ENCODE measurements at regions not wholly inside any gene's neighbourhood (a gene's known extent, or its start where the extent isn't known, plus 50 kb on each side); places are given as distances from the start of the nearest gene placed in this dataset.

- DNase-seq (ENCODE audit: low read depth) = peak; percentile 35
Measured at GRCh38 chr10:44301781-44302355, 83.0 kb downstream of the CXCL12 start.

GRCh38 chr10:44300666-44301649, 83.9 kb downstream of the CXCL12 start:
- peak; percentile 100 for DNase-seq (ENCODE audit: low read depth)

- no peak for DNase-seq (ENCODE audit: low read depth)
Measured at GRCh38 chr10:44298713-44299112, 86.2 kb downstream of the CXCL12 start.

- no peak for DNase-seq (ENCODE audit: low read depth)
Measured at GRCh38 chr10:44297963-44298362, 86.9 kb downstream of the CXCL12 start.

GRCh38 chr10:44295644-44296241, 89.2 kb downstream of the CXCL12 start:
- DNase-seq (ENCODE audit: low read depth) = peak; percentile 38

- DNase-seq (ENCODE audit: low read depth) = no peak
Measured at GRCh38 chr10:44294726-44295412, 90.0 kb downstream of the CXCL12 start.

- peak; percentile 43 for DNase-seq (ENCODE audit: low read depth)
Measured at GRCh38 chr10:44293842-44294241, 91.1 kb downstream of the CXCL12 start.

- no peak for DNase-seq (ENCODE audit: low read depth)
Measured at GRCh38 chr10:44293306-44293778, 91.6 kb downstream of the CXCL12 start.

GRCh38 chr10:44292390-44293002, 92.4 kb downstream of the CXCL12 start:
- DNase-seq (ENCODE audit: low read depth) = no peak

GRCh38 chr10:44291091-44291490, 93.8 kb downstream of the CXCL12 start:
- DNase-seq (ENCODE audit: low read depth) = no peak

- DNase-seq (ENCODE audit: low read depth) = no peak
Measured at GRCh38 chr10:44289125-44289524, 95.8 kb downstream of the CXCL12 start.

GRCh38 chr10:44287408-44287807, 97.5 kb downstream of the CXCL12 start:
- DNase-seq (ENCODE audit: low read depth) = no peak

GRCh38 chr10:44284198-44285084, 100.5 kb downstream of the CXCL12 start:
- DNase-seq (ENCODE audit: low read depth) = no peak

GRCh38 chr10:44282626-44283300, 102.1 kb downstream of the CXCL12 start:
- peak; percentile 76 for DNase-seq (ENCODE audit: low read depth)

GRCh38 chr10:44281662-44282061, 103.2 kb downstream of the CXCL12 start:
- DNase-seq (ENCODE audit: low read depth) = no peak

- no peak for DNase-seq (ENCODE audit: low read depth)
Measured at GRCh38 chr10:44281089-44281613, 103.7 kb downstream of the CXCL12 start.

GRCh38 chr10:44280226-44281014, 104.5 kb downstream of the CXCL12 start:
- no peak for DNase-seq (ENCODE audit: low read depth)

GRCh38 chr10:44279426-44280126, 105.3 kb downstream of the CXCL12 start:
- no peak for DNase-seq (ENCODE audit: low read depth)

Measured in myocyte (in vitro differentiated cells).